ENCODE measurements at regions not wholly inside any gene's neighbourhood (a gene's known extent, or its start where the extent isn't known, plus 50 kb on each side); places are given as distances from the start of the nearest gene placed in this dataset.
"Not testable (repeated sequence)": the region's sequence is repeated elsewhere in the genome, so short reads cannot be mapped to it uniquely, and the experiment has no call there.

DNA sequence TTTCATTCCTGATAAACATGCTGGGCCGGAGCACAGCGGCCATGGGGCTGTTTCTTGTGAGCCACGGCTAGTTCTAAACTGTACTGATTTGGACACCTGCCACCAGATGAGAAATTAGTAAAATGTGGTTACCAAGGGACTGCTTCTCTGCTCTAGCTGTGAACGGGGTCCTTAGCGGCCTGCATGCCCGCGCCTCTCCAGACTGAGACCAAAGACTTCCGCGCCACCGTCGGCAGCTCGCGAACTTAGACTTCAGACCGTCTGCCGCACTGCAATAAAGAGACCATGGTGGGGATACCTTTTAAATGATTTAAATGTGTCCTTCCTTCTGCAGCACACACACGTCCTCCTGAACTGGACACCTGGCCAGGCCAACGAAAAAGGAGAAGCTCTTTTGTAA lies 116.4 kb downstream of the BMS1 start:
- H3K27me3 ChIP-seq (ENCODE audit: control insufficient read depth, insufficient read depth, low read length): peaks cover 3% of the 10 kb centered on the region
- no peak overlapping the region for H3K4me3 ChIP-seq (ENCODE audit: low read depth, low read length)
- Mint-ChIP-seq H3K4me1 (peaks cover 0 to 6% (median 0%) of the 10 kb centered on the region in 4 donors), H3K27me3 (peaks cover 26% of the 10 kb centered on the region), H3K9me3 (peaks cover 0 to 36% (median 5%) of the 10 kb centered on the region in 7 donors), H3K27ac (no peak overlapping the region), H3K36me3 (peaks cover 3% of the 10 kb centered on the region), H3K4me3 (no peak overlapping the region)
- peaks cover 0 to 4% of the 10 kb centered on the region in 2 experiments for H3K9me3 ChIP-seq (ENCODE audit: control insufficient read depth in 2 of 2, low read length in 2 of 2)
- H3K27ac ChIP-seq (ENCODE audit: insufficient read depth, low read length, poor library complexity, severe bottlenecking): no peak overlapping the region
- no peaks in the 10 kb centered on the region for H3K36me3 ChIP-seq (ENCODE audit: control insufficient read depth, insufficient read depth, low read length)
- DNase-seq: no peak
- no peak for ATAC-seq (ENCODE audit: low read depth in 2 of 2)
- no peaks in the 10 kb centered on the region for H3K4me1 ChIP-seq (ENCODE audit: control insufficient read depth, insufficient read depth, low read length, poor library complexity, severe bottlenecking)

DNA sequence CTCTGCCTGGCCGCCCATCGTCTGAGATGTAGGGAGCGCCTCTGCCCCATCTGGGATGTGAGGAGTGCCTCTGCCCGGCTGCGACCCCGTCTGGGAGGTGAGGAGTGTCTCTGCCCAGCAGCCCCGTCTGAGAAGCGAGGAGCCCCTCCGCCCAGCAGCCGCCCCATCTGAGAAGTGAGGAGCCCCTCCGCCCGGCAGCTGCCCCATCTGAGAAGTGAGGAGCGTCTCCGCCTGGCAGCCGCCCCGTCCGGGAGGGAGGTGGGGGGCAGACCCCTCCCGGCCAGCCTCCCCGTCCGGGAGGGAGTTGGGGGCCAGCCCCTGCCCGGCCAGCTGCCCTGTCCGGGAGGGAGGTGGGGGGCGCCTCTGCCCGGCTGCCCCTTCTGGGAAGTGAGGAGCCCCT lies 117.8 kb downstream of the BMS1 start:
- not testable (repeated sequence) for H3K9me3 ChIP-seq (ENCODE audit: control insufficient read depth in 2 of 2, low read length in 2 of 2); H3K27ac Mint-ChIP-seq; ATAC-seq (ENCODE audit: low read depth in 2 of 2); H3K36me3 Mint-ChIP-seq; H3K4me1 Mint-ChIP-seq; DNase-seq; H3K27ac ChIP-seq (ENCODE audit: insufficient read depth, low read length, poor library complexity, severe bottlenecking); H3K4me3 ChIP-seq (ENCODE audit: low read depth, low read length); H3K36me3 ChIP-seq (ENCODE audit: control insufficient read depth, insufficient read depth, low read length); H3K4me1 ChIP-seq (ENCODE audit: control insufficient read depth, insufficient read depth, low read length, poor library complexity, severe bottlenecking); H3K27me3 ChIP-seq (ENCODE audit: control insufficient read depth, insufficient read depth, low read length); H3K4me3 Mint-ChIP-seq
- H3K27me3 Mint-ChIP-seq: peaks cover 31% of the 10 kb centered on the region
- H3K9me3 Mint-ChIP-seq: peaks cover 0 to 40% (median 6%) of the 10 kb centered on the region in 7 donors

DNA sequence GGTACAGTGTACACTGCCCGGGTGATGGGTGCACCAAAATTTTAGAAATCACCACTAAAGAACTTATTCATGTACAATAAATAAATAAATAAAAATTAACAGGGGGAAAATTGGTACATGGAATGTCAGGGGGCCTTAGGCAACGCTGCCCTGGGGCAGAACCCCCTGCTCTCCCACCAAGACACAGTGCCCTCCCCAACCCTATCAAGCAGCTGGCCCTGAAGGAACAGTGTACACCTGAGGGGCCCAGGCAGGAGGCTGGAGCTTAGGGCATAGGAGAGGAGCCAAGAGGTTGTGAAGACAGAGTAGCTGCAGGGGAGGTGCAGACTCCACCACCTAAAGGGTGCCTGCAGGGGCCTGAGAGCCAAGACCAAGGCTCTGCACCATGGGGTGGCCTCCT lies 128.8 kb downstream of the BMS1 start:
- Mint-ChIP-seq H3K9me3 (peaks cover 2 to 32% (median 4%) of the 10 kb centered on the region in 7 donors), H3K27ac (no peak overlapping the region), H3K27me3 (no peaks in the 10 kb centered on the region), H3K4me1 (no peaks in the 10 kb centered on the region), H3K36me3 (peaks cover 4% of the 10 kb centered on the region), H3K4me3 (no peak overlapping the region)
- Histone ChIP-seq H3K9me3 (ENCODE audit: control insufficient read depth in 2 of 2, low read length in 2 of 2) (peaks cover 0 to 3% of the 10 kb centered on the region in 2 experiments), H3K27me3 (ENCODE audit: control insufficient read depth, insufficient read depth, low read length) (no peaks in the 10 kb centered on the region), H3K36me3 (ENCODE audit: control insufficient read depth, insufficient read depth, low read length) (no peaks in the 10 kb centered on the region), H3K27ac (ENCODE audit: insufficient read depth, low read length, poor library complexity, severe bottlenecking) (no peak overlapping the region), H3K4me1 (ENCODE audit: control insufficient read depth, insufficient read depth, low read length, poor library complexity, severe bottlenecking) (no peaks in the 10 kb centered on the region), H3K4me3 (ENCODE audit: low read depth, low read length) (no peak overlapping the region)
- ATAC-seq (ENCODE audit: low read depth in 2 of 2) (no peak), DNase-seq (no peak)

DNA sequence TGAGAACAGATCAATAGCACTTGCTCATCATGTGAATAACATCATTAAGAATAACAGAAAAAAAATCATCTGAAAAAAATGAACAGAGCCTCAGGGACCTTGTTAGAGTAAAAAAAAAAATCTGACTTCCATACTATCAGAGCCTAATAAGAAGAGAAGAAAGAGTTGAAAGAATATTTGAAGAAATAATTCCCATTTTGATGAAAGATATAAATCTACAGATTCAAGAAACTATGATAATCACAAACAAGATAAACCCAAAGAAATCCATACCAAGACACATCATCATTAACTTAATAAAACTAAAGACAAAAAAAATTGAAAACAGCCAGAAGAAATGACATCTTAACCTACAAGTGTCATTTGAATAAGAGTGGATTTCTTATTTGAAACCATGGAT lies 134.4 kb downstream of the BMS1 start:
- H3K36me3 ChIP-seq (ENCODE audit: control insufficient read depth, insufficient read depth, low read length): no peaks in the 10 kb centered on the region
- H3K27ac ChIP-seq (ENCODE audit: insufficient read depth, low read length, poor library complexity, severe bottlenecking): no peak overlapping the region
- H3K4me3 ChIP-seq (ENCODE audit: low read depth, low read length): no peak overlapping the region
- Mint-ChIP-seq H3K9me3 (peaks cover 2 to 27% (median 7%) of the 10 kb centered on the region in 7 donors), H3K27me3 (peaks cover 5% of the 10 kb centered on the region), H3K4me1 (no peaks in the 10 kb centered on the region), H3K36me3 (peaks cover 4% of the 10 kb centered on the region), H3K27ac (no peak overlapping the region), H3K4me3 (no peak overlapping the region)
- ATAC-seq (ENCODE audit: low read depth in 2 of 2): no peak
- no peak for DNase-seq
- no peaks in the 10 kb centered on the region for H3K4me1 ChIP-seq (ENCODE audit: control insufficient read depth, insufficient read depth, low read length, poor library complexity, severe bottlenecking)
- H3K27me3 ChIP-seq (ENCODE audit: control insufficient read depth, insufficient read depth, low read length): no peaks in the 10 kb centered on the region
- H3K9me3 ChIP-seq (ENCODE audit: control insufficient read depth in 2 of 2, low read length in 2 of 2): peaks cover 0 to 3% of the 10 kb centered on the region in 2 experiments

DNA sequence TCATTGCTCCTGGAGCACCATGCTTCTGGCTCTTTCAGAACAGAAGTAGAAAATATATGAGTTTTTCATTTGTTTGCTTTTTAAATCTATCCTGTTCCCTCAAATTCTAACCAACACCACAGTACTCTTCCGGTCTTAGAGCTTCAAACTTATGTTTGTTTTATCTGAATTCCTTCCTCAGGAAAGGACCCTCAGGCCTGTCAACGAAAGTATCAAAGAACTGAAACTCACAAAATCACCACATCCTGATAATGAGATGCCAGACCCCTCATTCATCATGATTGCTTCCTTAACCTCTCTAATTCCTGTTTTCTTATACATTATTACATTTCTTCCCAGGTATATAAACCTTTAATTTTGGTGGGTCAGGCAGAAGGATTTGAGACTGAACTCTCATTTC lies 135.2 kb downstream of the BMS1 start:
- Histone ChIP-seq H3K4me1 (ENCODE audit: control insufficient read depth, insufficient read depth, low read length, poor library complexity, severe bottlenecking) (no peaks in the 10 kb centered on the region), H3K4me3 (ENCODE audit: low read depth, low read length) (no peak overlapping the region), H3K9me3 (ENCODE audit: control insufficient read depth in 2 of 2, low read length in 2 of 2) (peaks cover 0 to 3% of the 10 kb centered on the region in 2 experiments), H3K27me3 (ENCODE audit: control insufficient read depth, insufficient read depth, low read length) (peaks cover 2% of the 10 kb centered on the region), H3K36me3 (ENCODE audit: control insufficient read depth, insufficient read depth, low read length) (no peaks in the 10 kb centered on the region), H3K27ac (ENCODE audit: insufficient read depth, low read length, poor library complexity, severe bottlenecking) (no peak overlapping the region)
- Mint-ChIP-seq H3K36me3 (peaks cover 4% of the 10 kb centered on the region), H3K9me3 (peaks cover 2 to 28% (median 7%) of the 10 kb centered on the region in 7 donors), H3K4me3 (no peak overlapping the region), H3K27me3 (peaks cover 6% of the 10 kb centered on the region), H3K4me1 (no peaks in the 10 kb centered on the region), H3K27ac (no peak overlapping the region)
- no peak for ATAC-seq (ENCODE audit: low read depth in 2 of 2)
- DNase-seq: no peak

DNA sequence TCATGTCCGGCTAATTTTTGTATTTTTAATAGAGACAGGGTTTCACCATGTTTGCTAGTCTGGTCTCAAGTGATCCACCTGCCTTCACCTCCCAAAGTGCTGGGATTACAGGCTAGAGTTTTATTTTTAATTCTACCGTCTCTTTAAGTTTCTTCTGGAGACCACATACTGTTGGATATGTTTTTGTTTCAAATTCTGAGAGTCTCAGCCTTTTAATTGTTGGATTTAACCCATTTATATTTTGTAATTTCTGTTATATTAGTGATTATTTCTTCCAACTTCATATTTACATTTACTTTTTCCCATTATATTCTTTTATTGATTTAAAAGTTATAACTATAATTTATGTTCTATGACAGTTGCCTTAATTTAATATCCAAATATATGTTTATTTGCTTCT lies 139.4 kb downstream of the BMS1 start:
- no peak overlapping the region for H3K4me3 ChIP-seq (ENCODE audit: low read depth, low read length)
- no peaks in the 10 kb centered on the region for H3K4me1 Mint-ChIP-seq
- no peak overlapping the region for H3K27ac ChIP-seq (ENCODE audit: insufficient read depth, low read length, poor library complexity, severe bottlenecking)
- peaks cover 17% of the 10 kb centered on the region for H3K27me3 Mint-ChIP-seq
- ATAC-seq (ENCODE audit: low read depth in 2 of 2) (no peak), DNase-seq (no peak)
- no peaks in the 10 kb centered on the region for H3K4me1 ChIP-seq (ENCODE audit: control insufficient read depth, insufficient read depth, low read length, poor library complexity, severe bottlenecking)
- H3K4me3 Mint-ChIP-seq: no peak overlapping the region
- H3K9me3 Mint-ChIP-seq: peaks cover 1 to 11% (median 8%) of the 10 kb centered on the region in 7 donors
- no peaks in the 10 kb centered on the region for H3K9me3 ChIP-seq (ENCODE audit: control insufficient read depth in 2 of 2, low read length in 2 of 2)
- no peak overlapping the region for H3K27ac Mint-ChIP-seq
- no peaks in the 10 kb centered on the region for H3K36me3 Mint-ChIP-seq
- peaks cover 2% of the 10 kb centered on the region for H3K27me3 ChIP-seq (ENCODE audit: control insufficient read depth, insufficient read depth, low read length)
- H3K36me3 ChIP-seq (ENCODE audit: control insufficient read depth, insufficient read depth, low read length): no peaks in the 10 kb centered on the region

DNA sequence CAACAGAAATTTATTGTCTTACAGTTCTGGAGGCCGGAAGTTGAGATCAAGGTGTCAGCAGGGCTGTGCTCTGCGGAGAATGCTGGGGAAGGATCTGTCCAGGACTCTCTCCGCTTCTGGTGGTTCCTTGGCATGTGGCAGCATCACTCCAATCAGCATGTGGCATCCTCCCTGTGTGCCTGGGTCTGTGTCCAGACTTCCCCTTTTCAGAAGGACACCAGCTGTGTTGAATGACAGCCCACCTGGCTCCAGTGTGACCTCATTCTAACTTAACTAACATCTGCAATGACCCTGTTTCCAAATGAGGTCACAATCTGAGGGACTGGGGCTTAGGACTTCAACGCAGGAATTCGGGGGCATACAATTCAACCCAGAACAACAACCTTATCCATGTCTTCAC lies 141.9 kb downstream of the BMS1 start:
- no peak for DNase-seq
- H3K9me3 Mint-ChIP-seq: peaks cover 0 to 9% (median 4%) of the 10 kb centered on the region in 7 donors
- Histone ChIP-seq H3K27me3 (ENCODE audit: control insufficient read depth, insufficient read depth, low read length) (peaks cover 2% of the 10 kb centered on the region), H3K9me3 (ENCODE audit: control insufficient read depth in 2 of 2, low read length in 2 of 2) (no peaks in the 10 kb centered on the region), H3K4me1 (ENCODE audit: control insufficient read depth, insufficient read depth, low read length, poor library complexity, severe bottlenecking) (no peaks in the 10 kb centered on the region), H3K4me3 (ENCODE audit: low read depth, low read length) (no peak overlapping the region), H3K27ac (ENCODE audit: insufficient read depth, low read length, poor library complexity, severe bottlenecking) (no peak overlapping the region), H3K36me3 (ENCODE audit: control insufficient read depth, insufficient read depth, low read length) (no peaks in the 10 kb centered on the region)
- ATAC-seq (ENCODE audit: low read depth in 2 of 2): no peak
- H3K27ac Mint-ChIP-seq: no peak overlapping the region
- H3K36me3 Mint-ChIP-seq: no peaks in the 10 kb centered on the region
- H3K27me3 Mint-ChIP-seq: peaks cover 20% of the 10 kb centered on the region
- no peak overlapping the region for H3K4me3 Mint-ChIP-seq
- H3K4me1 Mint-ChIP-seq: no peaks in the 10 kb centered on the region

DNA sequence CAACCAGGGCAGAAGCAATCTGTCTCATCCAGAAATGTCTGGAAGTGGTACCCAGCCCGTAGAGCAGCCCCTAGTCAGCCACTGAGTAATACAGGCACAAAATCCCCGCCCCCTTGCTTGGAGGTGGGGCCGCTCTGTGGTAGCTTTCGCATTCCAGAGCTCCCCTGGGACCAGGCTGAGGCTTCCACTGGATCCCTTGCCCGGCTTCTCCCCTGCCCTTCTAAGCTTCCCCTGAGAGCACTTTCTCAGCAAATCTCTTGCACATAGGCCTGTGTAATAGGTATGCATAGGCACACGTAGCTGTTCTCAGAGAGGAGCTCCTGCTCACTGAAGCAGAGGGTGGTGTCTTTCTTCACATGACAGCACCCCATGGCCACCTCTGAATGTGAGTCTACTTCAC lies 144.2 kb downstream of the BMS1 start:
- Mint-ChIP-seq H3K4me3 (no peak overlapping the region), H3K27ac (no peak overlapping the region), H3K27me3 (peaks cover 22% of the 10 kb centered on the region), H3K36me3 (no peaks in the 10 kb centered on the region), H3K9me3 (peaks cover 0 to 7% (median 1%) of the 10 kb centered on the region in 7 donors), H3K4me1 (no peaks in the 10 kb centered on the region)
- ATAC-seq (ENCODE audit: low read depth in 2 of 2) (no peak), DNase-seq (no peak)
- no peak overlapping the region for H3K27ac ChIP-seq (ENCODE audit: insufficient read depth, low read length, poor library complexity, severe bottlenecking)
- no peaks in the 10 kb centered on the region for H3K9me3 ChIP-seq (ENCODE audit: control insufficient read depth in 2 of 2, low read length in 2 of 2)
- no peak overlapping the region for H3K4me3 ChIP-seq (ENCODE audit: low read depth, low read length)
- no peaks in the 10 kb centered on the region for H3K36me3 ChIP-seq (ENCODE audit: control insufficient read depth, insufficient read depth, low read length)
- no peaks in the 10 kb centered on the region for H3K4me1 ChIP-seq (ENCODE audit: control insufficient read depth, insufficient read depth, low read length, poor library complexity, severe bottlenecking)
- H3K27me3 ChIP-seq (ENCODE audit: control insufficient read depth, insufficient read depth, low read length): peaks cover 2% of the 10 kb centered on the region

Data from CD4-positive, CD25-positive, alpha-beta regulatory T cell (primary cell).